SH-SY5Y (cell line): ENCODE measurements at regions not wholly inside any gene's neighbourhood (a gene's known extent, or its start where the extent isn't known, plus 50 kb on each side); places are given as distances from the start of the nearest gene placed in this dataset.

Experiments
- GATA2 ChIP-seq: IDR thresholded peaks from 2 replicates; pipeline ENCODE4 v1.6.1; 2011; ENCODE audit warnings: mild to moderate bottlenecking, low read depth, low read length
- GATA3 ChIP-seq: IDR thresholded peaks from 2 replicates; pipeline ENCODE4 v1.6.1; 2011; ENCODE audit warnings: low read depth, mild to moderate bottlenecking, low read length, moderate library complexity

DNA sequence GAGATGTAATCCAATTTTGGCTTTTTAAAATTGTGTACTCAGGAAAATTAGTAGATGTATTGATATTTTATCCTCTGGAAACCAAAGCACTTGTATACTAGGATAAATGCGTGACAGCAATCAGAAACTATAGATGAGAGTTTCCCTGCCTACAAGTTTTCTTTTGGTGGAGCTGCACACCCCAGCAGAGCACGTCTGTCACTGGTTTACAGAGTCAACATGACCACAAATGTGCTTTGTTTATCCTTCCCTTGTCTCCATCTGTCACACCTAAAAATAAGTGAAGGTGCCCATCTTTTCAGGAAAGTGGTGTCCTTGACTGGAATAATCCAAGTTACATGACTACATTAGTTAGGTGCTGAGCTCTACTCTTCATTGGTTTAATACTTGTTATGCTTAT lies 210.4 kb upstream of the DSEL start:
- TF ChIP-seq GATA2 (no peak), GATA3 (no peak)
